HG03432 (cell line): ENCODE measurements at regions not wholly inside any gene's neighbourhood (a gene's known extent, or its start where the extent isn't known, plus 50 kb on each side); places are given as distances from the start of the nearest gene placed in this dataset.

ENCODE experiments used
- ATAC-seq: cut with Tn5 transposase; IDR thresholded peaks from one replicate; pipeline ENCODE4 v1.9.1; 2021; ENCODE audit warnings: mild to moderate bottlenecking, moderate library complexity; ENCODE audit not compliant: unreplicated experiment

GRCh38 chr1:72579629-72580028 lies 297.3 kb upstream of the NEGR1 start:
- ATAC-seq = no peak

GRCh38 chr1:72570815-72571214 lies 288.5 kb upstream of the NEGR1 start:
- no peak for ATAC-seq

- peak; percentile 42 for ATAC-seq
These were observed 285.8 kb upstream of the NEGR1 start for GRCh38 chr1:72568113-72568512.

DNA sequence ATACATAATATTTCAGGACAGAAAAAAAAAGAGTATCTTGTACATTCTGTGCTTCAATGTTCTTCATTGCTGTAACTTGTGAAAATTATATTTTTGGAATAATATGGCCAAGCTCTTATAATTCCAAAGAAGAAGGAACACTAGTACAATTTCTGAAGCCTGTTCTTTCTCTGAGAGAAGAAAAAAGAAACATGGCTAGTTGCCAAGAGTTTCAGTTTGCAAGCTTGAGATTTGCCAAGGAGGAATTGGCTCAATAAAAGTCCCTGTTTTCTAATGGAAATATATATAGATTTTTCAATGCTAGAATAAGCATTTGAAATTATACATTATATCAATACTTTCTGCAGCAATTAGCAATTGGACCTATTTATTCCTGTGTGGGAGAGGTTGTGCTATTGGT lies 285.2 kb upstream of the NEGR1 start:
- no peak for ATAC-seq

- no peak for ATAC-seq
These were observed 282.4 kb upstream of the NEGR1 start for GRCh38 chr1:72564749-72565148.

DNA sequence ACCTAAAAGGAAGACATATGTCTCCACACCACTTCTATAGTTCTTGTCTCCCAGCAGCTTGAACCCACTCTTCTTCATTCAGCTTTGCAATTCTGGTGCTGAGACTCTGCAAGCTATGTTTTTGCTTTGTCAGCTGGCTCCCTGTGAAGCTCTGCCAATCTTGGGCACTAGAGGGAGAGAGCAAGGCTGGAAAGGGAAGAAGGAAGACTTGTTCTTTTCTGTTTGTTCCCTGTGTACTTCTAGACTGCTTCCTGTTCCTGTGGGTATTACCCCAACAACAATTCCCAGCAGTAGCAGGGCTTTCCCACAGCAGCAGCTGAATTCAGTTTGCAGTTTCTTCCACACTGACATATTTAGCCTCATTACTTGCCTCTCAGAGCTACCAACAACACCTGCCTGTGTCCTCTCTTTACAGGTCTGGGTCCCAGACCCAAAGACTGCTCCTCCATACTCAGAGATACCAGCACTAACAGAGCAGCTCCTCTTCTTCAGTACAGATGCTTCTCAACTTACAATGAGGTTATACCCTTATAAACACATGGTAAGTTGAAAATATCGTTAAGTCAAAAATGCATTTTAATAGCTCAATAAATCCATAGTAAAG lies 275.2 kb upstream of the NEGR1 start:
- ATAC-seq = no peak

GRCh38 chr1:72547412-72547811 lies 265.1 kb upstream of the NEGR1 start:
- ATAC-seq = no peak

GRCh38 chr1:72540674-72541073 lies 258.3 kb upstream of the NEGR1 start:
- ATAC-seq = no peak

DNA sequence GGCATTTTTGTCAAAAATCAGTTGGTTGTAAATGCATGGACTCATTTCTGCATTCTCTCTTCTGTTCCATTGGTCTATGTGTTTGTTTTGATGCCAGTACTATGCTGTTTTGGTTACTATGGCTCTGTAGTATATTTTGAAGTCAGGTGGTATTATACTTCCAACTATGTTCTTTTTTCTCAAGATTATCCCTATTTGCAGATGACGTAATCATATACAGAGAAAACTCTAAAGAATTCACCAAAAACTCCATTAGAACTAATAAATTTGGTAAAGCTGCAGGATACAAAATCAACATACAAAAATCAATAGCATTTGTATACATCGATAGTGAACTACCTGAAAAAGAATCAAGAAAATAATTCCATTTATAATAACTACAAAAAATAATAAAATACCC lies 253.1 kb upstream of the NEGR1 start:
- ATAC-seq = no peak

DNA sequence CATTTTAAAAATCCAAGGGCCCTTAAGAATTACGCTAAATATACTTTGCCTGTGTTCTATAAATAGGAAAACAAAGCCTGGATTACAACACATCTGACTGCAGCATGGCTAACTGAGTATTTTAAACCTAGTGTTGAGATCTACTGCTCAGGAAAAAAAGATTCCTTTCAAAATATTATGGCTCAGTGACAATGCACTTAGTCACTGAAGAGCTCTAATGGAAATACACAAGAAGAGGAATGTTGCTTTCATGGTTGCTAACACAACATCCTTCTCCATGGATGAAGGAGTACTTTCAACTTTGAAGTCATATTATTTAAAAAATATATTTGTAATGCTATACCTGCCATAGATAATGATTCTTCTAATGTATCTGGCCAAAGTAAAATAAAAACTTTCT lies 248.3 kb upstream of the NEGR1 start:
- no peak for ATAC-seq

DNA sequence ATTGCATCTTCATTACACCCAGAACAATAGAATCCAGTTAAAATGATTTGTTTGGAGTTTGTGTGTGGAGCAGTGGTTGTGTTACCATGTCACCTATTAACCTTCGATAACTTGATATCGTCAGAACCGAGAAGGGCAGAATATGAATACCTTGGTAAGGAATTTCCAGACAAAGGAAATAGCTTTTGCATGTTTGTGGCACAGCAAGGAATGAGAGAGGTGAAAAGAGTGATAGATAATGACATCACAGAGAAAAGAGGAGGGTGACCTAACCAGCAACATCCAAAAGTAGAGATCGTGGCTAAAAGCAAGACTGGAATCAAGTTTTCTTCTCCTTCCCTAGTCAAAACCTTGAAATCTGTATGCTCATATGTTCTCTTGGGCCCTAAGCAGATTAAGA lies 244.6 kb upstream of the NEGR1 start:
- no peak for ATAC-seq

DNA sequence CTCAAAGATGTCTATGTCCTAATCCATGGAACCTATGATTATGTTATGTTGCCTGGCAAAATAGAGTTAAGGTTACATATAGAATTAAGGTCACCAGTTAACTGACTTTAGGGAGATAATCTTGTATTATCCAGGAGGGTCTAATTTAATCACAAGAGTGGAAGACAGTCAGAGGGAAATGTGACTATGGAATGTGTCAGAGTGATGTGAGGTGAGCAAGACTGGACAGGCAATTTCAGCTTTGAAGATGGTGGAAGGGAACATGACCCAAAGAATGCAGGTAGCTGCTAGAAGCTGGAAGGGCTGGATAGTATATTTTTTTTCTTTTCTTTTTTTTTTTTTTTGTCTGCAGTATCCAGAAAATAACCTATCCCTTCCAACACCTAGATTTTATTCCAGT lies 241.7 kb upstream of the NEGR1 start:
- no peak for ATAC-seq

DNA sequence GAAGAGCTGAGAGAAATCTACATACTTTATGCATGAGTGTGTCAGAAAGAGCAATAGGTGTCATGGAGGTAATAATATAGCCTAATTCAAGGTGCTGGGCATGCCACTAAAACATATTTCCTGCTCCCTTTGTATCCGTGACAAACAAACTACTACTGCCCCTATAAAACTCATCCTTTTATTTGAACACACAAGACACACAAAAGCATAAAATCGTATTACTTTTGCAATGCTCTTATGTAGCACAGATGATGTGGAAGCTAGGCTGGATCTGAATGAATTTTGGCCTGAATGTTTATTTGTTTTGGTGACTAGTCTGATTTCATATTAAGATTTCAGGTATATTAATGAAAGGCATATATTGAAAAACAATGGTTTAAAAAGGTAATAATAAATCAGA lies 239.3 kb upstream of the NEGR1 start:
- no peak for ATAC-seq

DNA sequence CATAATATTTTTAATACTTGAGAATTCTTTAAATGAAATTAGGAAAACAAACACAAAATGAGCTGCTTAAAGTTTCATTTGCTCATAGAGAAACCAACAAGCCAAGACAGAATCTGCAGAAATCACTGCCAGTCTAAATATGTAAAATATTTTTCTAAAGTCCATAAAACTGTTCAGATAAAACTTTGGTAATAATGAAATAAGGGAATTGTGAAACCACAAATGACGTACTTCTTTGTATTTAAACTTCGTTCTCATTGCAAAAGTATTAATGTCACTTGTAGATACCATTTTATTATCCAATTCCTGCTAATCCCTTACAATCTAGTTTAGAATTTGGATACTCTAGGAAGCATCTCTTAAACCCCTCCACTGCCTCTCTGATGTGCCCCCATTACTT lies 234.5 kb upstream of the NEGR1 start:
- no peak for ATAC-seq

- ATAC-seq = no peak
These were observed 233.9 kb upstream of the NEGR1 start for GRCh38 chr1:72516264-72516663.

GRCh38 chr1:72498371-72498770 lies 216.0 kb upstream of the NEGR1 start:
- no peak for ATAC-seq

GRCh38 chr1:72489801-72490200 lies 207.5 kb upstream of the NEGR1 start:
- ATAC-seq = no peak

DNA sequence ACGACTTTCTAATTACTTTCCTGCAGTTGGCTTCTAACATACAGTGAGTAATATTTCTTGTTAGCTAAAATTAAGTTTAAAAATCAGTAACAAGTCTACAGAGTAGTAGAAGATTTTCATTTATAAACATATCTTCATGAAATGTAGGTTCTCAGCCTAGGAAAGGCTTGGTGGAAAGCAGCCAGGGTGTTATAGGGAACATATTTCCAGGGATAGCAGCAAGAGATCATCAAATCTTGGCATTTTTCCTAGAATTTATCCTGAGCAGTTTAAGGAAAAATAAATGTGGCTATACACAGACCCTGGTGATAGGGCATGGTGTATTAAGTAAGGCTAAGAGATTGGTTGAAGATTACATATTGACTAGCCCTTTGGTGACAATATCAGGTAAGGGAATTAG lies 203.5 kb upstream of the NEGR1 start:
- ATAC-seq = no peak

- no peak for ATAC-seq
These were observed 201.6 kb upstream of the NEGR1 start for GRCh38 chr1:72483846-72484357.

- ATAC-seq = no peak
These were observed 200.5 kb upstream of the NEGR1 start for GRCh38 chr1:72482736-72483413.

GRCh38 chr1:72481420-72481970 lies 199.2 kb upstream of the NEGR1 start:
- ATAC-seq = no peak

DNA sequence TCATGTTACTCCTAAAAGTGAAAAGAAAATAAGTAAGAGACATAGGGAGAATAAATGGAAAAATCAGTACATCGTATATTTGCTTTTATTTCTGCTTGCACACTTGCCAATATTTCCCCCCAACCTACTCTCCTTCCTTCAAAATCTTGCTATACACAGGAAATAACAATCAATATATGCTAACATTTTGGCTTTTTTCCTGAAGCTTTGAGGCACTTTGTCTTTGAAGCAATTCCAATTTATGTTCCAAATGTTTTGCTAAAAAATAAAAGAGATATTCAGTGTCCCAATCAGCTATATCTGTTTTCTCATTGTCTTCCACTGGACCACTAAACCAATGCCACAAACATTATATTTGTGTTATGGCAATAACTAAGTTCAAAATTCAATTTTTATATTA lies 184.0 kb upstream of the NEGR1 start:
- no peak for ATAC-seq
